ENCODE measurements at regions not wholly inside any gene's neighbourhood (a gene's known extent, or its start where the extent isn't known, plus 50 kb on each side); places are given as distances from the start of the nearest gene placed in this dataset.

- TF ChIP-seq CTCF (conservative IDR thresholded peaks at IDR 0.05 in 1 of 2, IDR thresholded peaks at IDR 0.05 in 1 of 2; ENCODE audit: extremely low read depth in 1 of 2, insufficient read depth in 1 of 2, low read depth in 1 of 2, low read length in 2 of 2) (no peak), EZH2 (IDR thresholded peaks at IDR 0.05; ENCODE audit: borderline replicate concordance, low read length) (no peak)
Observed at GRCh38 chrX:79444694-79445210, 77.6 kb upstream of the ITM2A start.
